Caco-2 (cell line): ENCODE measurements at regions not wholly inside any gene's neighbourhood (a gene's known extent, or its start where the extent isn't known, plus 50 kb on each side); places are given as distances from the start of the nearest gene placed in this dataset.

ENCODE experiments used
- BruUV-seq: library from RNA; stranded (reverse); fragments of 400-500 nt; replicated peaks from 2 replicates; lab custom pipeline; 2021; lab: Mats Ljungman, UMichigan
- CTCF ChIA-PET: fragments of 300-600 bp; sonication (Branson Sonifier 250); formaldehyde crosslinking; loops from one replicate; lab custom pipeline; 2022; ENCODE audit warnings: antibody characterized with exemption; lab: Charles Lee
- POLR2A ChIA-PET: fragments of 300-600 bp; sonication (Branson Sonifier 250); formaldehyde crosslinking; loops from one replicate; lab custom pipeline; 2022; ENCODE audit warnings: antibody characterized with exemption; lab: Charles Lee
- DNase-seq, 2 experiments: peaks; one replicate each; pipeline versions ENCODE4 v3.0.0 to v3.0.0-alpha.2; 2020 to 2022
- H3K27me3 ChIP-seq: replicated peaks from 2 replicates; pipeline ENCODE4 v1.6.0; 2011; ENCODE audit warnings: low read length; ENCODE audit not compliant: control insufficient read depth, insufficient read depth
- H3K36me3 ChIP-seq: 2 replicates; pipeline ENCODE4 v1.5.1; 2011; ENCODE audit warnings: low read length; ENCODE audit not compliant: control insufficient read depth, insufficient read depth
- H3K4me1 ChIP-seq: fragments of 250-450 bp; sonication (Bioruptor Pico); 2 replicates; pipeline ENCODE4 v1.5.1; 2020; ENCODE audit warnings: mild to moderate bottlenecking
- H3K4me3 ChIP-seq: 2 replicates; pipeline ENCODE4 v1.5.1; 2011; ENCODE audit warnings: low read depth, mild to moderate bottlenecking, control low read depth, low read length
- H3K9me3 ChIP-seq: fragments of 250-450 bp; sonication (Bioruptor Pico); 2 replicates; pipeline ENCODE4 v1.5.1; 2020; ENCODE audit warnings: mild to moderate bottlenecking, moderate library complexity
- H3K27ac Mint-ChIP-seq: one replicate; pipeline ENCODE4 v1.8.0; 2022; ENCODE audit warnings: mixed read lengths; ENCODE audit not compliant: unreplicated experiment
- H3K27me3 Mint-ChIP-seq: one replicate; pipeline ENCODE4 v1.8.0; 2022; ENCODE audit warnings: mixed read lengths; ENCODE audit not compliant: insufficient read depth, unreplicated experiment
- H3K36me3 Mint-ChIP-seq: one replicate; pipeline ENCODE4 v1.8.0; 2022; ENCODE audit warnings: mild to moderate bottlenecking, mixed read lengths; ENCODE audit not compliant: insufficient read depth, unreplicated experiment
- H3K4me1 Mint-ChIP-seq: one replicate; pipeline ENCODE4 v1.8.0; 2022; ENCODE audit warnings: low read depth, mixed read lengths; ENCODE audit not compliant: unreplicated experiment
- H3K4me3 Mint-ChIP-seq: one replicate; pipeline ENCODE4 v1.8.0; 2022; ENCODE audit warnings: mild to moderate bottlenecking, moderate library complexity, mixed read lengths; ENCODE audit not compliant: unreplicated experiment
- H3K9me3 Mint-ChIP-seq: one replicate; pipeline ENCODE4 v1.8.0; 2022; ENCODE audit warnings: mixed read lengths; ENCODE audit not compliant: unreplicated experiment
- intact Hi-C: fragments of 100-400 bp; cut with micrococcal nuclease; formaldehyde crosslinking; loops from one replicate; pipeline ENCODE4 v1.10.0; 2022; ENCODE audit not compliant: unreplicated experiment
- TF ChIP-seq, protein P1 (sequence below), 2 experiments: fragments of 200-600 bp in 1 of 2; IDR thresholded peaks; 1 replicate in 1 of 2; 2 replicates in 1 of 2; pipeline versions ENCODE4 v1.5.1 to v1.8.0; 2011 to 2022; ENCODE audit warnings: antibody characterized with exemption in 1 of 2, control low read depth in 1 of 2, inconsistent platforms in 1 of 2, low read depth in 1 of 2, low read length in 1 of 2, mild to moderate bottlenecking in 1 of 2, moderate library complexity in 1 of 2; ENCODE audit not compliant: insufficient read depth in 1 of 2, severe bottlenecking in 1 of 2, unreplicated experiment in 1 of 2

DNA sequence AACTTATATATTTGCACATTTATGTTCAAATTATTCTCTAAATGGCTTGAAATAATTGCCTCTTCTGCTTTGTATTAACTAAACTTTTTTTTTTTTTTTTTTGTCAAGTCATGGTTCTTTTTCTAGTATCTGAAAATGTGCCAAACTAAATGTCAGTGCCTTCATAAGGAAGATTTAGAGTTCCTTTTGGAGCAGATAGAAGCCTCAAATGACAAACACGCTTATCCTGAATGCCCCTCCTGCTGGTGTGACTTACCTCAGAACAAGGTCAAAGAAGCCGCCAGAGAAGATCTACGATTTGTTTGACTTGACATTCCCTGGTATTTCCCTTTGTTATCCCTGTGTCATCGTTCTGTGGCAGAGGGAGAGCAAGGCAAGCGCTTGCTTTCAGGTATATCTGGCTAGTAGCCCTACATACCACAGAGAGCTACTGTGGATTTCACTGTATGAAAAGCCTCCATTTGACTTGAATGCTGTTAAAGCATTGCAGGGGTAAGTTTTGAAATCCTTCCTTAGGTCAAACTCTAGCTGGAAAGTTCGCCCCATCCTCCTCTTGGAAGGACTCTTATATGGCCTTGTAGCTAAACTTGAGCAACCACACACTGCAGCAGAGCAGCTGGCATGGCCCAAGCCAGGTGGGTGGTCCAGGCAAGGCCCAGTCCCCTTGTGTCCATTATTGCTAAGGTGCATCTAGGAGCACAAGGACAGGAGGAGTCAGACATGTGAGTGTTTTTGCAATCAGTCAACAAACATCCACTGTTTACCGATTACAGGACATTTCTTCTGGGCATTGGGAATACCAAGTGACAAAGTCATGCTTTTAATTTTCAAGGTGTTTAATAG is 285.4 kb upstream of the USP25 start:
- BruUV-seq = no TSS peak
- H3K36me3 ChIP-seq = no peaks in the 10 kb centered on the region
- H3K4me3 ChIP-seq = no peak overlapping the region
- H3K9me3 ChIP-seq = peaks cover 3% of the 10 kb centered on the region; the same call in 1 of the 2 replicates
- DNase-seq = peak; percentile 69 to 76
- ChIA-PET CTCF (no interaction called here), POLR2A (interaction anchor here (0.9 kb wide), 1 partner anchor 380 kb away, joined by 3 read pairs; the partner anchor contains the start of gene NRIP1)
- Mint-ChIP-seq H3K4me3 (no peak overlapping the region), H3K27ac (peak overlapping the region; percentile 29), H3K36me3 (no peaks in the 10 kb centered on the region), H3K4me1 (peaks cover 28% of the 10 kb centered on the region), H3K9me3 (peaks cover 9% of the 10 kb centered on the region), H3K27me3 (no peaks in the 10 kb centered on the region)
- H3K4me1 ChIP-seq = peaks cover 39% of the 10 kb centered on the region
- H3K27me3 ChIP-seq = no peaks in the 10 kb centered on the region
- TF ChIP-seq, protein P1, sequence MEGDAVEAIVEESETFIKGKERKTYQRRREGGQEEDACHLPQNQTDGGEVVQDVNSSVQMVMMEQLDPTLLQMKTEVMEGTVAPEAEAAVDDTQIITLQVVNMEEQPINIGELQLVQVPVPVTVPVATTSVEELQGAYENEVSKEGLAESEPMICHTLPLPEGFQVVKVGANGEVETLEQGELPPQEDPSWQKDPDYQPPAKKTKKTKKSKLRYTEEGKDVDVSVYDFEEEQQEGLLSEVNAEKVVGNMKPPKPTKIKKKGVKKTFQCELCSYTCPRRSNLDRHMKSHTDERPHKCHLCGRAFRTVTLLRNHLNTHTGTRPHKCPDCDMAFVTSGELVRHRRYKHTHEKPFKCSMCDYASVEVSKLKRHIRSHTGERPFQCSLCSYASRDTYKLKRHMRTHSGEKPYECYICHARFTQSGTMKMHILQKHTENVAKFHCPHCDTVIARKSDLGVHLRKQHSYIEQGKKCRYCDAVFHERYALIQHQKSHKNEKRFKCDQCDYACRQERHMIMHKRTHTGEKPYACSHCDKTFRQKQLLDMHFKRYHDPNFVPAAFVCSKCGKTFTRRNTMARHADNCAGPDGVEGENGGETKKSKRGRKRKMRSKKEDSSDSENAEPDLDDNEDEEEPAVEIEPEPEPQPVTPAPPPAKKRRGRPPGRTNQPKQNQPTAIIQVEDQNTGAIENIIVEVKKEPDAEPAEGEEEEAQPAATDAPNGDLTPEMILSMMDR (IDR thresholded peaks at IDR 0.05; ENCODE audit: insufficient read depth in 1 of 2, low read depth in 1 of 2, low read length in 1 of 2, severe bottlenecking in 1 of 2, unreplicated experiment in 1 of 2) = no peak
- intact Hi-C loops = loop anchor here (5.0 kb wide), 2 partner anchors 152 to 302 kb away; no protein-coding TSS in a partner anchor

DNA sequence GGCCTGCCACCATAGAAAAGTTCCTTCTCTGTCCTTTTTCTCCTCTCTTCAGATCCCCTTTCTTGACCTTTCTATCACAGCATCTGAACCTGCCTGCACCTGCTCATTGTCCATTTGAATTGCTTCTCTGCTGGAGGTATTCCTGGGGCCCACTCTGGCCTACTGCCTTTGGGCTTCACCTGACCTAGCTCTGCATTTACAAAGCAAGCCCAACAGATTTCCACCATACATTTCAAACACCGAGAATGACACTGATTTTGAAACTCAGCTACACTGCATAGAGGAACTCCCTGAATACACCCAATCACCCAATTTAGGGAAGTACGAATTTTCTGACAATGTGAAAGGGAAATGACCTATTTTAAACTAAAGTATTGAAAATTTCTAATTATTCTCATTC is 284.5 kb upstream of the USP25 start:
- BruUV-seq = no TSS peak
- TF ChIP-seq, protein P1 (IDR thresholded peaks at IDR 0.05; ENCODE audit: insufficient read depth in 1 of 2, low read depth in 1 of 2, low read length in 1 of 2, severe bottlenecking in 1 of 2, unreplicated experiment in 1 of 2) = no peak
- POLR2A ChIA-PET = no interaction called here
- no peak for DNase-seq
- Histone ChIP-seq H3K9me3 (peaks cover 3% of the 10 kb centered on the region; the same call in 1 of the 2 replicates), H3K27me3 (no peaks in the 10 kb centered on the region), H3K36me3 (no peaks in the 10 kb centered on the region), H3K4me3 (no peak overlapping the region), H3K4me1 (peaks cover 35% of the 10 kb centered on the region)
- H3K36me3 Mint-ChIP-seq = no peaks in the 10 kb centered on the region
- H3K27me3 Mint-ChIP-seq = no peaks in the 10 kb centered on the region
- intact Hi-C loops = no loop called here
- peaks cover 28% of the 10 kb centered on the region for H3K4me1 Mint-ChIP-seq
- H3K9me3 Mint-ChIP-seq = peaks cover 10% of the 10 kb centered on the region
- H3K27ac Mint-ChIP-seq = no peak overlapping the region
- H3K4me3 Mint-ChIP-seq = no peak overlapping the region
- CTCF ChIA-PET = no interaction called here

DNA sequence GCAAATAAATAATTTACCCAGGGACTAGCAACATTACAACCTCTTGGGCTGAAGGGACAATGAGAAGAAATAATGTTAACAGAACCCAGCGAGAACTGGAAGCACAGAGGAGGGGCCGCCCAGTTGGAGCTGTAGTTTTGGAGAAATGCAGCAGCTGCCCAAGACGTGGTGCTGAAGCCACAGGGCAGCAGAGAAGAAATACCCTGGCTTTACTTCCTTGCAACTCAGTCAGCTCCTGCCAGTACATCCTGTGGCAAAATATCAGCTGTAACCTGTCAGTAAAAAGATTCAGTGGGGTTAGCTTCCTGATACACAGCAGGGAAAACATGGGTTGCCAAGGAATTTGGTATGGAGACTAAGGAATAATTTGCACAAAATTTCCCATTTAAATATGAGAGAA is 283.6 kb upstream of the USP25 start:
- intact Hi-C loops = no loop called here

More for the DNA sequence above, 283.6 kb upstream of the USP25 start:
- peaks cover 22% of the 10 kb centered on the region for H3K4me1 Mint-ChIP-seq
- no TSS peak for BruUV-seq
- no peak overlapping the region for H3K27ac Mint-ChIP-seq
- Histone ChIP-seq H3K36me3 (no peaks in the 10 kb centered on the region), H3K9me3 (peaks cover 3% of the 10 kb centered on the region; the same call in 1 of the 2 replicates), H3K4me1 (peaks cover 27% of the 10 kb centered on the region), H3K27me3 (no peaks in the 10 kb centered on the region), H3K4me3 (no peak overlapping the region)
- no peaks in the 10 kb centered on the region for H3K36me3 Mint-ChIP-seq
- H3K9me3 Mint-ChIP-seq = peaks cover 10% of the 10 kb centered on the region
- TF ChIP-seq, protein P1 (IDR thresholded peaks at IDR 0.05; ENCODE audit: insufficient read depth in 1 of 2, low read depth in 1 of 2, low read length in 1 of 2, severe bottlenecking in 1 of 2, unreplicated experiment in 1 of 2) = no peak
- DNase-seq = no peak
- CTCF ChIA-PET = no interaction called here
- POLR2A ChIA-PET = no interaction called here
- H3K27me3 Mint-ChIP-seq = no peaks in the 10 kb centered on the region
- H3K4me3 Mint-ChIP-seq = no peak overlapping the region
